HG03045 (cell line): ENCODE measurements at regions not wholly inside any gene's neighbourhood (a gene's known extent, or its start where the extent isn't known, plus 50 kb on each side); places are given as distances from the start of the nearest gene placed in this dataset.

Experiments
- ATAC-seq: cut with Tn5 transposase; IDR thresholded peaks from one replicate; pipeline ENCODE4 v1.9.1; 2021; ENCODE audit warnings: mild to moderate bottlenecking, moderate library complexity; ENCODE audit not compliant: unreplicated experiment

DNA sequence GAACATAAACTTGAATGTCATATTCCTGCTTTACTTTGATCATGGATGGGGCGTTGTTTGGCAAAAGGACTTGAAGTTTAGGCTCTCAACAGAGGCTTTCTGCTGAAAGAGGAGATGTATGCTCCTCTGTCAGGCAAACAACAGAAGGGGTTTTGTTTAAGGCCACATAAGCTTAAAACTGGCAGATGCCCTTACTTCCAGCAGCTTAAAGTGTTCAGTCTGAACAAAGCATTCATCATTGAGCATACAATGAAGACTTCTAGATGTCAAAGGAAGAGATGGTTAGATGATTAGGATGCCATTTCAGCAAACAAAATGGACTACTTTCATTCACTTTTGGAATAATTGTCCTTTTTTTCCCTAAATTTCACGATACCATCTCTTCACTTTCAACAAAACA lies 484.5 kb downstream of the SLITRK6 start:
- ATAC-seq, result no peak

GRCh38 chr13:85313761-85314503 lies 485.3 kb downstream of the SLITRK6 start:
- no peak for ATAC-seq

DNA sequence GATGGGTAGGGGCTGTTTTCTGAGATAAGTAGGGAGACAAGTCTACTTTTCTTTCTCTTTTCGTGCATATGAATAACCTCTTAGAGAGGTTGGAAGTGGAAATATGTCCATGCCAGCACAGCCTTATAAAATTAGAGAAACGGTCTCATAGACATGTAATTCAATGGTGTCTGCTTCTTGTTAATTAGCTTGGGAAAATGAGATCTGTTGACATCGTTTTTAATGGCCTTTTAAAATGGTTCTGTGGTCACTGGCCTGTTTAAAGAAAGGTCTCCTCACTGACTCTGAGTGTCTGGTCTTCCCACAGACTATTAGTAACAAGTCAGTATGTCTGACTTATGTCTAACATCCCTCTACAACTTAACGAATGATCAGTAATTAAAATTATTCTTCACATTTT lies 487.1 kb downstream of the SLITRK6 start:
- no peak for ATAC-seq

GRCh38 chr13:85303630-85304029 lies 495.6 kb downstream of the SLITRK6 start:
- ATAC-seq, result no peak

- ATAC-seq, result no peak
These were observed 500.8 kb downstream of the SLITRK6 start for GRCh38 chr13:85298387-85298924.

- ATAC-seq, result no peak
These were observed 510.5 kb downstream of the SLITRK6 start for GRCh38 chr13:85288698-85289097.

DNA sequence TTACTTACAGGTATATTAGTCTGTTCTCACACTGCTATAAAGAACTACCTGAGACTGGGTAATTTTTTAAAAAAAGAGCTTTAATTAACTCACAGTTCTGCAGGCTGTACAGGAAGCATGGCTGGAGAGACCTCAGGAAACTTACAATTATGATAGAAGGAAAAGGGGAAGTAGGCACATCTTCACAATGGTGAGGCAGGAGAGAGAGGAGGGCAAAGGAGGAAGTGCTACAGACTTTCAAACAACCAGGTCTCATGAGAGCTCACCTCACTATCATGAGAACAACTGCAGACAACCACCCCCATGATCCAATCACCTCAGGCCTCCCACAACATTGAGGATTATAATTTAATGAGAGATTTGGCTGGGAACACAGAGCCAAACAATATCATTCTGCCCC lies 511.7 kb downstream of the SLITRK6 start:
- no peak for ATAC-seq

DNA sequence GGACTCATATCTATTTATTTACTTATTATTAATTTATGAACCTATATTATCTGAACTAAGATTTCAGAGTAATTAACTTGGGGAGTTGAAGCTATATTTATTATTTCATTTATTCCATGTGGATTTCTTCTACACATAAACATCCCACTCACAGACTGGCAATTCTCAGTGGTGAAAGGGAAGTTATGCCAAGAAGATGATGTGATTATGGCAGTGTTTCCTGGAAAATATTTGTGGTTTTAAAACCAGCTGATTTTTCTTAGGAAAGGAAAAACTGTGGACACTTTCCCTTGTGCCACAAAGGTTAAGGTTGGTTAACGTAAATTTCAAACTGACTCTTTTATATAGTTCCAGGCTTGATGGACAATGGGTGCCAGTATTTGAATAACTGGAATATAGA lies 513.1 kb downstream of the SLITRK6 start:
- no peak for ATAC-seq

DNA sequence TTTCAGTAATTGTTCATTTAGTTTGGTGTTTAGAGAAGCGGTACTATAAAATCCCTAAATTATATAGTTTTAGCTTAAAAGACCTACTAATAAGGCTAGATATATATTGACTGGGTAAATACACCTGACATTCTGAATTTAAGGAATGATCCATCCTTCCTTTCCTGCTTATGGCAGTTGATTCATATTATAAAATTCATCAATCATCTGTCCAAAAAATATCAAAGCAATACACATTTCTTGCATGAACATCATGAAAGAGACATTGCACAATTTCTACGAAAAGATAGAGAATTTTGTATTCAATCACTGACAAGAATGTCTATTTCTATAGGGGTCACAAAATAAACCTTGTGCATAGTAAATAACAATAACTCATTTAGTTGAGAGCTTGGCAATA lies 514.9 kb downstream of the SLITRK6 start:
- no peak for ATAC-seq

GRCh38 chr13:85283408-85283807 lies 515.8 kb downstream of the SLITRK6 start:
- ATAC-seq, result no peak

DNA sequence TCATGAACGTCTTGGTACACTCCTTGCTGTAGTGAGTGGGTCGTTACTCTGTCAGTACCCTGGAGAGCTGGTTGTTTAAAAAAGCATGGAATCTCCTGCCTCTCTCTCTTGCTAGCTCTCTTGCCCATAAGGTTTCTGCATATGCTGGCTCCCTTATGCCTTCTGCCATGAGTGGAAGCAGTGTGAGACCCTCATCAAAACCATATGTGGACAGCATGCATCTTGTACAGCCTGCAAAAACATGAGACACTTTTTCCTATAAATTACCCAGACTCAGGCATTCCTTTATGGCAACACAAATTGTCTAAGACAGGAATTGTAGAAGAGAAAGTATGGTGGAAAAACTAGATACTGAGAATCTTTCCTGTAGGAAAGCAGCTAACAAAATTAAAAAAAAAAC lies 516.3 kb downstream of the SLITRK6 start:
- ATAC-seq, result no peak

- ATAC-seq, result no peak
These were observed 520.4 kb downstream of the SLITRK6 start for GRCh38 chr13:85278851-85279250.

- no peak for ATAC-seq
These were observed 521.5 kb downstream of the SLITRK6 start for GRCh38 chr13:85277748-85278147.

DNA sequence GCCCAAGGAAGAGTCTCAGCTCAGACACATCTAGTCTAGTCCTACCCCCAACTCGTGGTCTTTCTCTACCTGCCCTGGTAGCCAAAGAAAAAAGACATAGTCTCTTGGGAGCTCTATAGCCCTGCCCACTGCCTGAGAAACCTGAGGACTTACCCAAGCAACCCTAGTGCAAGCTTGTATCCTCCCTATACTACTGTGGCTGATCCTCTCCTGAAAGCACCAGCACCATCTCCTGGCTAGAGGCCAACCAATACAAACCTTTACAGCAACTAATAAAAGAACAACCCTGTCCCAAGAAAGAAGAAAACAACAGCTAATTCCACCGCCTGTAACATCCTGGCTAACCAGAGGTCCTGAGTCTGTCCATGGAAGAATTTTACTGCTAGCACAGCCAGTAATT lies 532.4 kb downstream of the SLITRK6 start:
- no peak for ATAC-seq

DNA sequence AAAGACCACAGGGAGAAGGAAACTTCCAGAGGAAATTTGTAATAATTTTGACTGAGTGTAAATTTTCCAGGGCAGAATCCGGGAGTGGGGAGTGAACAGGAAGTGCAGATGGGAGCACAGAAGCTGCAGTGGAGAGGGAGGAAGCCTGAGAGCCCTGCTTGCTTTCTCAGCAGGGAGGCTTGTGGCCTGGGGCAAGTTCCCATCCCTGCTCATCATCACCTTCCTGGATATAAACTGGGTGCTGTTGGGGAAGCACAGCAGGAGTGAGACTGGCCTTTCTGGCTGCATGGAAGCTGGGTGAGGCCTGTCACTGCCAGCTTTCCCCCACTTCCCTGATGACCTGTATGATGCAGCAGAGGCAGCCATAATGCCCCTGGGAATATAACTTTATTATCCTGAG lies 532.9 kb downstream of the SLITRK6 start:
- ATAC-seq, result no peak

DNA sequence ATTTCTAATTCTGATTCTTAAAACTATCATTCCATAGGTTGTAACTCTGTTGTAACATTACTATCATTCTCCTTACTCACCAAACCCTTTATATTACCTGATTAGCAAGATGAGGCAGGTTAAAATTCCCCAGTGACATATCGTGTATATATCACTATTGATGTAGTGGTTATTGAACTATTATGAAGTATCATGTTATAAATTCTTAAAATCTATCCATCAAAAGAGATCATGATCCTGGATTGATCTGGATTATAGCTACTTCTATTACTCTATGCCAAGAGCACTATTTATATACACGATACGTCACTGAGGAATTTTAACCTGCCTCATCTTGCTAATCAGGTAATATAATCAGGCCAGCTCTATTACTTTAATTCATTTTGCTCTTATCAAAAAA lies 533.9 kb downstream of the SLITRK6 start:
- ATAC-seq, result no peak

GRCh38 chr13:85262499-85262898 lies 536.7 kb downstream of the SLITRK6 start:
- ATAC-seq, result no peak

DNA sequence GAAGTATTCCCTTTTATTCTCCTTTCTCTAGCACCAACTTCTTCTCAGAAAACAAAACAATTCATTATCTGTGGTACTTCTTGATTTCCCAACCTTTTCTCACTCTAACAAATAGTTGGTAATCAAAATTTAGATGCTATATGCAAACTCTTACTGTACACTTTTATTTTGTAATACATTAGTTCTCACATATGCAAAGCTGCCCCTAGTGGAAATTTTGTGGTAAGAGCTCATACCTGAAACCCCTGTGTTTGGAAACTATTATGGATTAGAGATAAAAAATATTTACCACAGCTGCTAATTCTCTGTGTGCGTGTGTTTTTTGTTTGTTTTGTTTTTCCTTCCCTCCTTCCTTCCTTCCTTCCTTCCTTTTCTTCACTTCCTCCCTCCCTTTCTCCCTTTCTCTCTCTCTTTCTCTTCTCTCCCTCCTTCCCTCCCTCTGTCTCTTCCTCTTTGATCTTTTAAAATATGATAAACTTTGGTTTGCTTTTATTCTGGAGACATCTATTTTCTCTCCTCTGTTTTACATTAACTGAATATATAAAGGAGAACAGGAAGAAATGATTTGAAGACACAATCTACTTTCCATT lies 537.4 kb downstream of the SLITRK6 start:
- ATAC-seq, result no peak

DNA sequence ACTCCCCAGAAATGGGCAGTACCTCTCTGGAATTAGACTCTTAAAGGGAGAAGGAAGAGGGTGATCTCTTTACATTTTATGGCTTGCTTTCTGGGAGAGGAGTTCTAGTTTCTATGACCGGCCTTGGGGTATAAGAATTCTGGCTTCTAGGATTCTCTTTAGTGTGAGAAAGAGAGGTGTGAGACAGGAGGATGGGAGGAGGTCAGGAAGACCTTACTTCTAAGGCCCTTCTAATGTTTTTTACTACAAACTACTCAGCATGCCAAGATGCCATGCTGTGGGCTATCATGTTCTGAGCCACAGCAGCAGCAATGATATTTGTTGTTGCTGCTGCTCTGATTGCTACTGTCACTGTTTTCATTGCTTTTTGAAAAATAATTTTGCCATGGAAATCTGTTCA lies 538.3 kb downstream of the SLITRK6 start:
- ATAC-seq, result no peak

- ATAC-seq, result no peak
These were observed 543.2 kb downstream of the SLITRK6 start for GRCh38 chr13:85255978-85256377.

DNA sequence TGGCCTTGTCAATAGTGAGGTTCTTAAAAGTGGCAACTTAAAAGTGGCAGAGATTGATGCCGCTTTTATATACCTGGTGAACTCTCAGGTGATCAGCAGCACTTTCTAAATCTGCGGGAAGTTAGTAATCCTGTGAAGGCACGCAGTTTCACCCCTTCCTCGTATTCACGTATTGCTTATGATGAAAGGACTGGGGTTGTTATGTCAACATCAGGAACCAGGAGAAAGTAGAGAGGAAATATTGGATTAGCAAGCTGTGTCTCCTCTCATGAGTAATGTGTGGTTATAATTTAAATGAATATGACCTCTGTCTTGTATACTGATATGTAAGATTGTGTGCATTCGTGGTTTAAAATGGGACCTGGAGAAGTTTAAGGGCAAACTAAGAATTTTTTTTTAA lies 544.6 kb downstream of the SLITRK6 start:
- ATAC-seq, result no peak

DNA sequence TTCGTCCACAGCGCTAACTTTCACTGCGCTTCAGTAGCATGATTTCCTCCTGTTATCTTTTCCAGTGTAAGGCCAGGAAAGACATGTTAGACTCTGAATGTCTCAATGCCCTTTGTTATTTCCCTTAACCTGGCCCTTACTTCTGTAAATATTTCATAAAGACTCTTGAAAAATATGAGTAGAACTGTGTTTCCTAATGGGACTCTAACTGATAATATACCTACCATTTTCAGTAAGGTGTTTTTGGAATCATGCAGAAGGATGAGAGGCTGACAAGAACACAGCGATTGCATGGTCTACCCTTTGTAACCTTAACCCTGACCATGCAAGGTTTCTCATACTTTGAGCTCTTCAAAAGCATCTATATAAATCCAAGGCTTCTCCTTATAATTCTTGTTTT lies 550.1 kb downstream of the SLITRK6 start:
- ATAC-seq, result no peak

DNA sequence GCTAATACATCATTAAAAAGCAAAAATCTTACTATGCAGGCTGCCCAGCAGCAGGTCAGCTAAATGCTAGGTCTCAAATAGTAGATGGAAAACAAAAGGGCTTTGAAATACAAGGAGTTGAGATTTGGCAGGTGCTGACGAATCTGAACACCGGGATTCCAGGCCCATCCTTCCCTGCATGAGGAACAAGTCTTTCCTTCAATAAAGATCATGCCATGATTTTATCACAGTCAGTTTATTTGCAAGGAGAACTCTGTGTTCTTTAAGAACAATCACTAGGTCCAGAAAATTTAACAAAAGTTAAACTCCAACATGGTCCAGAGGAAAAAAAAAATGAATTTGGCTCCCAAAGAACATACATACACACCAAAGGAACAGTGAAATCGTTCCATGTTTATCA lies 551.4 kb downstream of the SLITRK6 start:
- no peak for ATAC-seq
